HCT116 (cell line): ENCODE measurements at regions not wholly inside any gene's neighbourhood (a gene's known extent, or its start where the extent isn't known, plus 50 kb on each side); places are given as distances from the start of the nearest gene placed in this dataset.

Experiments used
- ATAC-seq: fragments of 200-7000 bp; cut with Tn5 transposase; 2 replicates; pipeline ENCODE4 v1.9.1; 2020; ENCODE audit warnings: mild to moderate bottlenecking, moderate library complexity
- BruUV-seq: library from RNA; stranded (reverse); fragments of 400-500 nt; replicated peaks from 2 replicates; lab custom pipeline; 2021; lab: Mats Ljungman, UMichigan
- CTCF ChIA-PET: fragments of 300-600 bp; sonication (Branson Sonifier 250); formaldehyde crosslinking; loops from one replicate; lab custom pipeline; 2021; ENCODE audit warnings: antibody characterized with exemption; lab: Charles Lee
- POLR2A ChIA-PET: fragments of 300-600, 350-600 bp; sonication (Branson Sonifier 250); formaldehyde crosslinking; loops from one replicate; lab custom pipeline; 2021; ENCODE audit warnings: antibody characterized with exemption; lab: Charles Lee
- RAD21 ChIA-PET, 2 experiments: fragments of 300-600 bp; sonication (Branson Sonifier 250); formaldehyde crosslinking; loops; one replicate each; lab custom pipeline; 2023; ENCODE audit warnings: low total read pairs in 2 of 2; ENCODE audit not compliant: uncharacterized antibody in 2 of 2, unreplicated experiment in 2 of 2, low non-redundant PET in 1 of 2; lab: Charles Lee
- DNase-seq: peaks from one replicate; pipeline ENCODE4 v3.0.0-alpha.2; 2010; ENCODE audit warnings: low read depth, low spot score
- H2AFZ ChIP-seq: fragments of 200-600 bp; shearing (Covaris generic), sonication (generic); 2 replicates; pipeline ENCODE4 v1.6.1; 2017; ENCODE audit warnings: low read depth, mixed run types, mixed read lengths, antibody characterized with exemption, low read length; ENCODE audit not compliant: poor library complexity, severe bottlenecking
- H3K27ac ChIP-seq: 2 replicates; pipeline ENCODE4 v1.5.1; 2012; ENCODE audit warnings: low read depth, low read length
- H3K27me3 ChIP-seq: fragments of 200-600 bp; sonication (generic); 2 replicates; pipeline ENCODE4 v1.6.1; 2016; ENCODE audit warnings: mixed run types, low read length, mixed read lengths; ENCODE audit not compliant: insufficient read depth
- H3K36me3 ChIP-seq, 2 experiments: fragments of 200-500 bp in 1 of 2; fragments of 200-600 bp in 1 of 2; sonication (Bioruptor generic) in 1 of 2; sonication (generic) in 1 of 2; 2 replicates each; pipeline versions ENCODE4 v1.5.1 to v1.6.1; 2014 to 2016; ENCODE audit warnings: low read length in 2 of 2, inconsistent platforms in 1 of 2, mixed read lengths in 1 of 2, mixed run types in 1 of 2; ENCODE audit not compliant: insufficient read depth in 2 of 2, control insufficient read depth in 1 of 2
- H3K4me1 ChIP-seq, 2 experiments: fragments of 200-600 bp in 1 of 2; sonication (generic) in 1 of 2; 2 replicates each; pipeline versions ENCODE4 v1.5.1 to v1.6.1; 2012 to 2017; ENCODE audit warnings: low read length in 2 of 2, inconsistent platforms in 1 of 2, mild to moderate bottlenecking in 1 of 2, mixed read lengths in 1 of 2, mixed run types in 1 of 2, moderate library complexity in 1 of 2; ENCODE audit not compliant: insufficient read depth in 2 of 2, control insufficient read depth in 1 of 2
- H3K4me2 ChIP-seq: fragments of 200-600 bp; sonication (generic); 2 replicates; pipeline ENCODE4 v1.6.1; 2017; ENCODE audit warnings: mixed run types, low read length, mixed read lengths
- H3K4me3 ChIP-seq, 2 experiments: fragments of 200-600 bp in 1 of 2; sonication (generic) in 1 of 2; replicated peaks in 1 of 2; 2 replicates each; pipeline ENCODE4 v1.5.1; 2011 to 2016; ENCODE audit warnings: low read length in 2 of 2, control low read depth in 1 of 2, low read depth in 1 of 2, mild to moderate bottlenecking in 1 of 2, mixed read lengths in 1 of 2, mixed run types in 1 of 2
- H3K79me2 ChIP-seq: fragments of 200-600 bp; sonication (generic); 2 replicates; pipeline ENCODE4 v1.6.1; 2017; ENCODE audit warnings: mild to moderate bottlenecking, mixed run types, low read length, moderate library complexity, mixed read lengths; ENCODE audit not compliant: insufficient read depth
- H3K9ac ChIP-seq: fragments of 200-600 bp; sonication (generic); 2 replicates; pipeline ENCODE4 v1.6.1; 2016; ENCODE audit warnings: low read length, mixed read lengths
- H3K9me2 ChIP-seq: fragments of 200-600 bp; sonication (generic), shearing (Covaris generic); 2 replicates; pipeline ENCODE4 v1.6.1; 2017; ENCODE audit warnings: mixed run types, mild to moderate bottlenecking, moderate library complexity; ENCODE audit not compliant: insufficient read depth
- H3K9me3 ChIP-seq, 2 experiments: fragments of 200-500 bp in 1 of 2; fragments of 200-600 bp in 1 of 2; sonication (Bioruptor generic) in 1 of 2; sonication (generic) in 1 of 2; 2 replicates each; pipeline ENCODE4 v1.6.1; 2014 to 2017; ENCODE audit warnings: low read length in 2 of 2, mixed read lengths in 2 of 2, inconsistent platforms in 1 of 2, low read depth in 1 of 2, mild to moderate bottlenecking in 1 of 2, mixed run types in 1 of 2, moderate library complexity in 1 of 2; ENCODE audit not compliant: control insufficient read depth in 1 of 2, insufficient read depth in 1 of 2
- H4K20me1 ChIP-seq: fragments of 200-600 bp; sonication (generic), shearing (Covaris generic); 2 replicates; pipeline ENCODE4 v1.6.1; 2017; ENCODE audit warnings: mixed run types, mild to moderate bottlenecking, moderate library complexity; ENCODE audit not compliant: insufficient read depth
- CBX3 ChIP-seq: IDR thresholded peaks from 2 replicates; pipeline ENCODE4 v1.6.1; 2012; ENCODE audit warnings: low read depth
- CEBPB ChIP-seq: IDR thresholded peaks from 2 replicates; pipeline ENCODE4 v1.6.1; 2012; ENCODE audit warnings: low read depth
- EZH2phosphoT487 ChIP-seq: fragments of 200-600 bp; IDR thresholded peaks from 2 replicates; pipeline ENCODE4 v1.6.1; 2018; ENCODE audit warnings: antibody characterized with exemption, borderline replicate concordance
- FOSL1 ChIP-seq: IDR thresholded peaks from 2 replicates; pipeline ENCODE4 v1.6.1; 2012; ENCODE audit warnings: low read depth
- REST ChIP-seq: IDR thresholded peaks from 2 replicates; pipeline ENCODE4 v1.6.1; 2012; ENCODE audit warnings: low read depth
- SP1 ChIP-seq: IDR thresholded peaks from 2 replicates; pipeline ENCODE4 v1.6.1; 2012; ENCODE audit warnings: low read depth
- SRF ChIP-seq: IDR thresholded peaks from 2 replicates; pipeline ENCODE4 v1.6.1; 2012; ENCODE audit warnings: low read depth
- ZNF274 ChIP-seq: fragments of 200-500 bp; sonication (Bioruptor generic); IDR thresholded peaks from 2 replicates; pipeline ENCODE4 v1.6.1; 2014; ENCODE audit warnings: mild to moderate bottlenecking, low read depth, low read length, inconsistent platforms
- intact Hi-C: fragments of 100-400 bp; cut with micrococcal nuclease; formaldehyde crosslinking; loops from 2 replicates; pipeline ENCODE4 v1.10.0; 2022

GRCh38 chr1:112253366-112253765, 142.6 kb upstream of the CTTNBP2NL start:
- Histone ChIP-seq H4K20me1 (no peaks in the 10 kb centered on the region), H3K4me3 (no peak overlapping the region), H3K27ac (no peak overlapping the region), H3K9ac (no peak overlapping the region), H3K79me2 (no peaks in the 10 kb centered on the region), H3K4me2 (no peak overlapping the region), H2AFZ (no peak overlapping the region), H3K36me3 (no peaks in the 10 kb centered on the region), H3K4me1 (peaks cover 9 to 21% of the 10 kb centered on the region in 2 experiments), H3K27me3 (0 out of 2 replicates have a peak, but pooled peaks cover under 1% of the 10 kb centered on the region), H3K9me2 (no peaks in the 10 kb centered on the region), H3K9me3 (no peaks in the 10 kb centered on the region)
- BruUV-seq = no TSS peak
- intact Hi-C loops = no loop called here
- ChIA-PET RAD21 (no interaction called here), CTCF (no interaction called here), POLR2A (no interaction called here)
- no peak for ATAC-seq
- TF ChIP-seq CEBPB (no peak), FOSL1 (no peak)
- DNase-seq = no peak

GRCh38 chr1:112255080-112255479, 140.9 kb upstream of the CTTNBP2NL start:
- CTCF ChIA-PET = no interaction called here
- no TSS peak for BruUV-seq
- Histone ChIP-seq H3K9ac (no peak overlapping the region), H3K36me3 (no peaks in the 10 kb centered on the region), H2AFZ (no peak overlapping the region), H3K4me1 (peaks cover 9 to 21% of the 10 kb centered on the region in 2 experiments), H3K27ac (no peak overlapping the region), H3K79me2 (no peaks in the 10 kb centered on the region), H3K9me3 (no peaks in the 10 kb centered on the region), H4K20me1 (no peaks in the 10 kb centered on the region), H3K4me3 (no peak overlapping the region), H3K9me2 (no peaks in the 10 kb centered on the region), H3K27me3 (0 out of 2 replicates have a peak, but pooled peaks cover 5% of the 10 kb centered on the region), H3K4me2 (no peak overlapping the region)
- TF ChIP-seq SRF = no peak
- DNase-seq (no peak), ATAC-seq (no peak)
- intact Hi-C loops = no loop called here
- RAD21 ChIA-PET = no interaction called here
- POLR2A ChIA-PET = no interaction called here

GRCh38 chr1:112256411-112256810, 139.6 kb upstream of the CTTNBP2NL start:
- no peaks in the 10 kb centered on the region for H4K20me1 ChIP-seq
- POLR2A ChIA-PET = no interaction called here
- no peak overlapping the region for H3K4me2 ChIP-seq
- intact Hi-C loops = no loop called here
- 0 out of 2 replicates have a peak, but pooled peaks cover 5% of the 10 kb centered on the region for H3K27me3 ChIP-seq
- no peak overlapping the region for H3K27ac ChIP-seq
- no peaks in the 10 kb centered on the region for H3K9me2 ChIP-seq
- ATAC-seq = no peak
- H3K36me3 ChIP-seq = no peaks in the 10 kb centered on the region
- no peaks in the 10 kb centered on the region for H3K79me2 ChIP-seq
- BruUV-seq = no TSS peak
- no peak overlapping the region for H2AFZ ChIP-seq
- CTCF ChIA-PET = interaction anchor here (0.5 kb wide), 1 partner anchor 81 kb away, joined by 3 read pairs; no protein-coding TSS in a partner anchor
- H3K4me3 ChIP-seq = no peak overlapping the region
- no peaks in the 10 kb centered on the region for H3K9me3 ChIP-seq
- peaks cover 9 to 15% of the 10 kb centered on the region in 2 experiments for H3K4me1 ChIP-seq
- no peak for DNase-seq
- no peak overlapping the region for H3K9ac ChIP-seq
- RAD21 ChIA-PET = no interaction called here
- TF ChIP-seq EZH2phosphoT487 (no peak), REST (no peak), CBX3 (no peak), ZNF274 (no peak), SP1 (no peak)
